ENCODE measurements at regions not wholly inside any gene's neighbourhood (a gene's known extent, or its start where the extent isn't known, plus 50 kb on each side); places are given as distances from the start of the nearest gene placed in this dataset.

DNA sequence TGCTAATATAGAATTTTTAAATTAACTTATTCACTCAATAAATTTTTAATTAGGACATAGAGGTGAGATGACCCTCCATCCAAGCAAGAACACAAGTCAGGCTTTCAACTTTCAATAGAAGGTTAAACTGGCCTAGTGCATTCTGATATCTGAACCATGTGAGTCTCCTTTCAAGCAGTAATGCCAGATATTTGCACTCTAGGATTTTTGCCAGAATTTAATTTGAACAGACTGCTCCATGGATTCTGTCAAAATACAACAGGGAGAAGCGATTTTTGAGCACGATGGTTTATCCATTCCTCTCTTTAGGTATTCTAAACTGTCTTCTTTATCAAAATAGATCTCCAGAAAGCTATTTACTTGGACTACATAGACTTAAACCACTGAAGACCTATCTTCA, 72.0 kb upstream of the DCLK2 start:
- TF ChIP-seq, protein P1, sequence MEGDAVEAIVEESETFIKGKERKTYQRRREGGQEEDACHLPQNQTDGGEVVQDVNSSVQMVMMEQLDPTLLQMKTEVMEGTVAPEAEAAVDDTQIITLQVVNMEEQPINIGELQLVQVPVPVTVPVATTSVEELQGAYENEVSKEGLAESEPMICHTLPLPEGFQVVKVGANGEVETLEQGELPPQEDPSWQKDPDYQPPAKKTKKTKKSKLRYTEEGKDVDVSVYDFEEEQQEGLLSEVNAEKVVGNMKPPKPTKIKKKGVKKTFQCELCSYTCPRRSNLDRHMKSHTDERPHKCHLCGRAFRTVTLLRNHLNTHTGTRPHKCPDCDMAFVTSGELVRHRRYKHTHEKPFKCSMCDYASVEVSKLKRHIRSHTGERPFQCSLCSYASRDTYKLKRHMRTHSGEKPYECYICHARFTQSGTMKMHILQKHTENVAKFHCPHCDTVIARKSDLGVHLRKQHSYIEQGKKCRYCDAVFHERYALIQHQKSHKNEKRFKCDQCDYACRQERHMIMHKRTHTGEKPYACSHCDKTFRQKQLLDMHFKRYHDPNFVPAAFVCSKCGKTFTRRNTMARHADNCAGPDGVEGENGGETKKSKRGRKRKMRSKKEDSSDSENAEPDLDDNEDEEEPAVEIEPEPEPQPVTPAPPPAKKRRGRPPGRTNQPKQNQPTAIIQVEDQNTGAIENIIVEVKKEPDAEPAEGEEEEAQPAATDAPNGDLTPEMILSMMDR (IDR thresholded peaks at IDR 0.05; ENCODE audit: insufficient read depth, low read length, poor library complexity, severe bottlenecking): no peak
- TF ChIP-seq EZH2phosphoT487 (conservative IDR thresholded peaks at IDR 0.05; ENCODE audit: low read length): no peak
